ENCODE measurements at regions not wholly inside any gene's neighbourhood (a gene's known extent, or its start where the extent isn't known, plus 50 kb on each side); places are given as distances from the start of the nearest gene placed in this dataset.
"Not testable (repeated sequence)": the region's sequence is repeated elsewhere in the genome, so short reads cannot be mapped to it uniquely, and the experiment has no call there.

DNA sequence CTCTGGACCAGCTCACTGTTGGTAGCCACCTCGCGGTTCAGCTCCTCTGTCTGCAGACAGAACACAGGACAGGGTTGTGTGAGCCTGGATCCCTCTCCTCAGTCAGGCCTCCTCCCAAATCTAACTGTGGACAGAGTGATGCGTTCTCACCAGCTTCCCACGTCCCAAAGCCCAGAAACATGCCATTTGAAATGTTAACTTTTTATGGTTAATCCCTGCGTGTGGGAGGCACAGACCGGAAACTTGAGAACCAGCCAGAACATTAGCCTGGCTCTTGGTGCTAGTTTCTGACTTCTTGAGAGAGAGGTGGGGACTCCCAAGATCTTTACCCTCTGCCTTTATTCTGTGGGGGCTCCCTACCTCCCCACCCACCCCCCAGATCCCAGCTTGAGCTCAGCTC, 129.6 kb downstream of the TNFRSF13B start:
- DNase-seq = not testable (repeated sequence)

DNA sequence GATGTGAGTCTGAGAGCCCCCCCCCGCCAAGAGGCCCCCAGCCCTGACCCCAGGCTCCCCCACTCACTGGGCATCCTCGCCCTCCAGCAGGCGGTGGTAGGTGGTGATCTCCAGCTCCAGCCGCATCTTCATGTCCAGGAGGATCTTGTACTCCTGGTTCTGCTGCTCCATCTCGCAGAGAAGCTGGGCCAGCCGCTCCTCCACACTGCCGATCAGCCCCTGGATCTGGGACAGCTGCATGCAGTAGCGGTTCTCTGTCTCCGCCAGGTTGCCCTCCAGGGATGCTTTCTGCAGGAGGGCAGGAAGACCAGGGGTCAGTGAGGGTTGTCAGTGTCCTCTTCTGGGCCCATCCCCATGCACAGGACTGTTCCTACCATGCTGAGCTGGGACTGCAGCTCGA, 130.0 kb downstream of the TNFRSF13B start:
- not testable (repeated sequence) for DNase-seq

DNA sequence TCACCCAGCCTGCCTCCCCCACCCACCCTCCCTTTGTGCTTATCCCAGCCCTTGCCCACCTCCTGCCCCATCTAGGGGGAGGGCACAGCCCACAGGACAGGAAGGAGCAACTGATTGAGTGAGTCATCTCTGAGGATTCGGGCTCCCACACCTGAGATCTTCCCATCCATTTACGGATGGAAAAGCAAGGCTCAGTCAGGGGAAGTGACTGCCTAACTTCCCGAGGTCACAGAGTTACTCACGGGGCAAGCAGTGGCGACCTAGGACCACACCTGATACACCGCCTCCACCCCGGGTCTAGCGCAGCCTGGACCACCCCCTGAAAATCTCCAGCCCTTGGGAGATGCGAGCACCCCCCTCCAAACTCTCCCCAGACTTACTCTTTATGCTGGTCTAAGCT, 131.7 kb downstream of the TNFRSF13B start:
- DNase-seq = peak; percentile 24

DNA sequence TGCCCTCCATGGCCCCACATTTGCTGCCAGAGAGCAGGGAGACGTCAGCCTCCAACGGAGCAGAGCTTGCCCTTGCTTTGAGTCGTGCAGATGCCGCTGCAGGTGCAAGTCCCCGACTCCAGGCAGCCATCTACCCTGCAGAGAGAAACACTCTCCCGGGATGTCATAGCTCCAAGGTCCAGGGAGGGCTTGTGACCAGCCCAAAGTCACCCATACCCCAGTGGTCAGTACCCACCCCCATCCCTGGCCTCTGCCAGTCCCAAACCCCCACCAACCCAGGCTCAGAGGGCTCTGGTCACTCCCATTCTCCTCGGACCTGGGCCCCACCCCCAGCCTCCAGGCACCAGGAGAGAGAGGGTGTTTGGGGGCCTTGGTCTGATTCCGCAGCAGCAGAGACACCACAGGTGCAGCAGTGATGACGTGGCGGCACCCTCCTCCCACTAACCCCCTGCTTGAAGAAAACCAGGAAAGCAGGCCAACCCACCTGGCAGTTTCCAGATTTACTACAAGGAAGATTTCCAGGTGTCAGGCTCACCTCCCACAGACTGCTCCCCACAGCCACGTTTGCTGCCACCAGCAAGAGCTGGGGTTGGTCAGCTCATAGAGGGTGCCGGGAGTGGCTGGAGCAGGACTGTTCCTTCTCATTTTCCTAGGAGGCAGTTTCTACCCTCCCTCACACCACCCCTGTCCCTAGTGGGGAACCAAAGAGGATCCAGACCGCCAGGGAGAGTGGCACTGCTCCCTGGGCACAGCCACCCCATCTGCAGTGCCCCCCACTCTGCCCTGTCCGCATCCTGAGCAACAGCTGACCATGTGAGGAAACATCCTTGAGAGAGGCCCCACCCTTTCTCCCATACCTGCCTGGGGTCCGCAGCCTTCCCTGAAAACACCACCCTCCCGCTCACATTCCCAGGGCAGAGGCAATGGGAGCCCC, 132.4 kb downstream of the TNFRSF13B start:
- DNase-seq = not testable (repeated sequence)

DNA sequence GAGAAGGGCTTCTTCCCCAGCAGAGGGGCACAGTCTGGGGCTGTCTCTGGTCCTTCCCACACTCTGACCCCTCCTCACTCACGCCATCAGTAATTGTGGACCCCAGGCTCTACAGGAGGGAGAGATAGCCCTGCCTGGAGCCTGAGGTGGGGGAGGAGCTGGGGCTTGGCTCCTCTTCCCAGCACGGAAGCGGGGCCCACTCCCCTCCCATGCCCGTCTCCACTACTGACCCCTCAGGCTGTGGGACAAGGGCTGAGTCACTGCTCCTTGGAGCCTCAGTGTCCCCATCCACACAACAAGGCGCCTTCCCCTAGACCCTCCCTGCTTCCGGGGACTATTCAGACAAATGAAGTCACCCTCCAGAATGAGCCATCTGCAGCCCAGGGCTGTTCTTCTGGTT, 133.1 kb downstream of the TNFRSF13B start:
- DNase-seq = peak; percentile 43

DNA sequence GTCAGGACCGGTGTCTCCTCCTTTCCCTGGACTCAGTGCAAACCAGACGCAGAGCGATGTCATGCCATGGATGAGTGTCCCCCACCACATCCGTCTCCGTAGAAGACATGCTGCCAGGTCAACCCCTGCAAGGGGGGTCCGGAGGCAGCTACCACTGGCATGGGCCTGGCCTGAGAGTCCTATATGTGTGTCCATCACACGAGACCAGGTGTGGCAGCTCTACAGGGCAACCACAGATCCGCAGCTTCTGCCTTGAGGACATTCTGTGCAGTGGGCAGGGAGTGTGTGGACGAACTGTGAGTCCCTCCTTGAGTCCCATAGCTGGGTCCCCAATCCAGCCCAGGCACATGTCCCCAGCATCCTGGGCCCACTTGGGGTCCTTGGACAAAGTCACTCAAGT, 133.6 kb downstream of the TNFRSF13B start:
- peak; percentile 25 for DNase-seq

DNA sequence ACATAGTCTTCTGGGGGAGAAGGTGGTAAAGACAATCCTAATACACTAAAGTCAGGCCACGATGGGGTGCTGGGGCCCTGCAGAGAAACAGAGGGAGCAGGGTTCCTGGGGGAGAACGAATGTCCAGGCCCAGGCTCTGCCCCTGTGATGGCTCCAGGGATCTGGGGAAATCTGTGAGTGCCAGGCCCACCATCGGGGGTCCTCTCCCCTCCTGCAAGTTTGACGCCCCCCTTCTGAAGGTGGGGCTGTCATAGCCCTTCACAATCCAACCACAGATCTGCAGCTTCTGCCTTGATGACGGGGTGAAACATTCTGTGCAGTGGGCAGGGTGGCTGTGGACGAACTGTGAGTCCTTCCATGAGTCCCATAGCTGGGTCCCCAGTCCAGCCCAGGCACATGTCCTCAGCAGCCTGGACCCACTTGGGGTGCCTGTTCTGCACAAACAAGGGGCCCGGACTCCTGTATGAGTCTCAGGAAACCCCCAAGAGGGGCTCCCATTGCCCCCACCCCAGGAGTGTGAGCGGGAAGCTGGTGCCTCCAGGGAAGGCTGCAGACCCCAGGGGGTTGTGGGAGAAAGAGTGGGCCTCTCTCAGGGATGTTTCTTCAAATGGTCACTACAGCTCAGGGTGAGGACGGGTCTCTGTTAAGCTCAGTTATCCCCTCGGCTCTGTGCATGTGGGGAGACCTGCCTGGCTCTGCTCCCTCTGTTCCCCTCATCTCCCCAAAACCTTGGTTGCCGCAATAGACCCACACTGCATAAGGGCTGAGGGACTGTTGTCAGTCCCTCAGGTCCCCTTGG, 134.3 kb downstream of the TNFRSF13B start:
- peak; percentile 56 for DNase-seq

DNA sequence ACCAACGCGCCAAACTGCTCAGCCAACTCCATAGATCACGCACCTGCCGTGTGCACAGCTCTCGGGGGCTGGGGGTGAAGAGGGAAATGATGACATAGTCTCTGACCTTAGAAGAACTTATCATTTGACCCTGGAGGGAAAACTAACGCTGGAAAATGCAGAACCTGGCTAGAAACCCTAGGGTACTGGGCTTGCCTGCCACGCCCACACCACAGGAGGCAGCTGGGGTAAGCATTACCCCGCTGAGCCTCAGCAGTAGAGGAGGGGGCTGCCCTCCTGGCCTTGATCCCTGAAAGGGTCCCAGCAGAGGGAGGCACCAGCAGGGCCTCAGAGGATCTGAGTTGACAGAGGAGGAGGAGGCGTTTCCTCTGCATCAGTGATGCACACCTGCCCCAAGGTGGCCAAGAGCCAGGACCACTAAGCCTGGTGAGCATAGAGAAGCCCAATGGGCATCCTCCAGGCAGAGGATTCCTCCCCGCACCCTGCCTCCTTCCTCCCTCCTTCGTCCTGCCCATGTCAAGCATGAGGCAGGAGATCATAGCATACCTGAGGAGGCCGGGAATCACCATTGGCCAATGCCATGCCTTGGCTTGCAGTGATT, 135.5 kb downstream of the TNFRSF13B start:
- DNase-seq = peak; percentile 53

DNA sequence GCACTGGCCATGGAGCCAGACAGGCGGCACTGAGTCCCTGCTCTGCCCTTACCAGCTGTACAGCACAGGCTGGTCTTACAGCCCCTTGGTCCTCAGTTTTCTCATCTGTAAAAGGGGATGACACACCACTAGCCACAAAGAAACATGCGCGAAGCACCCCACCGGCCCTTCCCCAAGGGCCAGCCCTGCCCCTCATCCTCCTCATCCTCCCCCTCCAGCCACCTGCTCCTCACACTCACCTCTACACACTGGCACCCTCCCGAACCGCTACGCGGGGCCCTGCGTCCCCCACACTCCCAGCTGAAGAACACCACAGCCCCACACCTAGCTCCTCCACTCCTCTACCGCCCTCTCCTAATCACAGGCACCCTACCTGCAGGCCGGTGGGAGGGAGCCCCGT, 138.4 kb downstream of the TNFRSF13B start:
- DNase-seq = not testable (repeated sequence)

DNA sequence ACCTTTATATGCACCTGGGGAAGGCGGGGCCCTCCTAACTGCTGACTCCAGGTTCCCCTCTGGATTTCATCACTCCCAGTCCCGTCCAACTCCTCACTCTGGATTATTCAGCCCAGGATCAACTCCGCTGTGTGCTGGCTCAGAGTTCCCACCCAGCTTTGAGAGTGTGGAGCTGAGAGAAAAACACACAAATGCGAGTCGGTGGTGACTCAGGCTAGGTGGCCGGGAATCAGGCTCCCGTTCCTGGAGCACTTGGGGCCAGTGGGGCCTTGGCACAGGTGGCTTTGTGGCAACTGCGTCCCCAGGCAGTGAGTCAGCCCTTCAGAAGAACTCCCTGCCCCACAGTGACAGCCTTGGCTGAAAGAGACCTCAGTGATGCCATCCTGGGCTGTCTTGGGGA, 139.1 kb downstream of the TNFRSF13B start:
- not testable (repeated sequence) for DNase-seq

DNA sequence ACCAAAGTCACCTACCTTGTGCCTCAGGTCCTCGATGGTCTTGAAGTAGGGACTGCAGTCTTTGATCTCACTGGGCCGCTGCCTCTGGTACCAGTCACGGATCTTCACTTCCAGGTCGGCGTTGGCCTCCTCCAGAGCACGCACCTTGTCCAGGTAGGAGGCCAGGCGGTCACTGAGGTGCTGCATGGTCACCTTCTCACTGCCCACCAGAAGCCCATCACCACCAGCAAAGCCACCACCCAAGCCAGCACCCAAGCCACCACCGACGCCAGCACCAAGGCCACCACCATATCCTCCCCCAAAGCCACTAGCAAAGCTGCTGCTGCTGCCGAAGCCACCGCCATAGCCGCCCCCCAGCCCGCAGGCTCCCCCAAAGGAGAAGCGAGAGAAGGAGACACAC, 139.7 kb downstream of the TNFRSF13B start:
- not testable (repeated sequence) for DNase-seq

DNA sequence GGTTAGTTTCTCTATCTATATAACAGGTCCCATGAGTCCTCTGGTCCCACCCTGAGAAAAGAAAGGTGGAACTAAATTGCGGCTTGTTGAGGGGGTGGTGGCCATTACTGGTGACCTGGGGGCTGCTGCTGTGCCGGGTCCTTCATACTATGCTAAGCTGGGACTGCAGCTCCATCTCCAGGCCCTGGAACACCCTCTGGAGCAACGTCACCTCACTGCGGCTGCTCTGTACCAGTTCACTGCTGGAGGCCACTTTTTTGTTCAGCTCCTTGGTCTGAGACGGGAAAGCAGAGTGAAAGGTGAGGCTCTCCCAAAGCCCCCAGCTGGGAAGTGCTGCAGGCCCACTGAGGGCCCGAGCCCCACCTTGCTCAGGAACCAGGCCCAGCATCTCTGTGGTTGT, 140.7 kb downstream of the CCDC144A start:
- not testable (repeated sequence) for DNase-seq

DNA sequence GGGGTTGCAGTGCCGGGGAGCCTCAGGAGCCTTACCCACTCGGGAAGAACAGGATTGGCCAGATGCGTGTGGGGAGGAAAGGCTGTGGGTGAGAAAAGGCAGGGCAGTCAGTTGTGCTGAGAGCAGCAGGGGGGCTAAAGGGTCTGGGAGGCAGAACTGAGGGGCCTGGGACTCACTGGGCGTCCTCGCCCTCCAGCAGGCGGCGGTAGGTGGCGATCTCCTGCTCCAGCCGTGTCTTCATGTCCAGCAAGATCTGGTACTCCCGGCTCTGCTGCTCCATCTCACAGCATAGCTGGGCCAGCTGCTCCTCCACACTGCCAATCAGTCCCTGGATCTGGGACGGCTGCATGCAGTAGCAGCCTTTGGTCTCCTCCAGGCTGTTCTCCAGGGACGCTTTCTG, 140.2 kb downstream of the CCDC144A start:
- not testable (repeated sequence) for DNase-seq
